GM23248 (cell line): ENCODE measurements at regions not wholly inside any gene's neighbourhood (a gene's known extent, or its start where the extent isn't known, plus 50 kb on each side); places are given as distances from the start of the nearest gene placed in this dataset.

Source experiments
- DNase-seq: peaks from one replicate; pipeline ENCODE4 v3.0.0-alpha.2; 2015
- H2AFZ ChIP-seq: fragments of 200-600 bp; sonication (generic); 2 replicates; pipeline ENCODE4 v1.6.1; 2016; ENCODE audit warnings: antibody characterized with exemption
- H3F3A ChIP-seq: fragments of 200-600 bp; sonication (generic); 2 replicates; pipeline ENCODE4 v1.6.1; 2016; ENCODE audit warnings: mild to moderate bottlenecking, antibody characterized with exemption, mixed run types; ENCODE audit not compliant: insufficient read depth
- H3K27ac ChIP-seq: fragments of 200-600 bp; sonication (generic); 2 replicates; pipeline ENCODE4 v1.5.1; 2016; ENCODE audit warnings: mild to moderate bottlenecking
- H3K27me3 ChIP-seq: fragments of 200-600 bp; sonication (generic); replicated peaks from 2 replicates; pipeline ENCODE4 v1.6.1; 2016; ENCODE audit warnings: mild to moderate bottlenecking; ENCODE audit not compliant: insufficient read depth
- H3K36me3 ChIP-seq: fragments of 200-600 bp; sonication (generic); 2 replicates; pipeline ENCODE4 v1.6.1; 2016; ENCODE audit warnings: low read depth, mild to moderate bottlenecking
- H3K4me1 ChIP-seq: fragments of 200-600 bp; sonication (generic); 2 replicates; pipeline ENCODE4 v1.6.1; 2016; ENCODE audit warnings: mild to moderate bottlenecking; ENCODE audit not compliant: insufficient read depth
- H3K4me2 ChIP-seq: fragments of 200-600 bp; sonication (generic); one replicate; pipeline ENCODE4 v1.6.1; 2016; ENCODE audit warnings: mild to moderate bottlenecking; ENCODE audit not compliant: unreplicated experiment
- H3K4me3 ChIP-seq: fragments of 200-600 bp; sonication (generic); 2 replicates; pipeline ENCODE4 v1.5.1; 2016; ENCODE audit warnings: mild to moderate bottlenecking
- H3K79me2 ChIP-seq: fragments of 200-600 bp; sonication (generic); 2 replicates; pipeline ENCODE4 v1.6.1; 2016; ENCODE audit warnings: mild to moderate bottlenecking; ENCODE audit not compliant: insufficient read depth
- H3K9ac ChIP-seq: fragments of 200-600 bp; sonication (generic); 2 replicates; pipeline ENCODE4 v1.6.1; 2016; ENCODE audit warnings: mild to moderate bottlenecking
- H3K9me2 ChIP-seq: fragments of 200-600 bp; sonication (generic); 2 replicates; pipeline ENCODE4 v1.6.1; 2016; ENCODE audit warnings: mixed run types, mild to moderate bottlenecking, moderate library complexity; ENCODE audit not compliant: insufficient read depth
- H3K9me3 ChIP-seq: fragments of 200-600 bp; sonication (generic); one replicate; pipeline ENCODE4 v1.6.1; 2017; ENCODE audit warnings: low read depth
- H4K20me1 ChIP-seq: fragments of 200-600 bp; sonication (generic); 2 replicates; pipeline ENCODE4 v1.6.0; 2016; ENCODE audit not compliant: insufficient read depth
- EZH2 ChIP-seq: fragments of 200-600 bp; sonication (generic); IDR thresholded peaks from 2 replicates; pipeline ENCODE4 v1.6.1; 2018; ENCODE audit warnings: antibody characterized with exemption, mild to moderate bottlenecking; ENCODE audit not compliant: insufficient read depth, poor library complexity, severe bottlenecking
- EZH2phosphoT487 ChIP-seq: fragments of 200-600 bp; sonication (generic); IDR thresholded peaks from 2 replicates; pipeline ENCODE4 v1.6.1; 2018; ENCODE audit warnings: antibody characterized with exemption, moderate library complexity, mild to moderate bottlenecking, low read depth; ENCODE audit not compliant: insufficient read depth
- WGBS, 2 experiments: methylation state at CpG; one replicate each; pipeline ENCODE4 v1.1.6; 2015 to 2017; ENCODE audit warnings: low lambda C conversion rate in 2 of 2, low coverage in 1 of 2; ENCODE audit errors: missing lambda C conversion rate in 2 of 2; 5-methylcytosine and 5-hydroxymethylcytosine counted together
- in situ Hi-C: fragments of 300-500 bp; cut with MboI; formaldehyde crosslinking; loops from 2 replicates; pipeline ENCODE4 v1.15.0; 2020

DNA sequence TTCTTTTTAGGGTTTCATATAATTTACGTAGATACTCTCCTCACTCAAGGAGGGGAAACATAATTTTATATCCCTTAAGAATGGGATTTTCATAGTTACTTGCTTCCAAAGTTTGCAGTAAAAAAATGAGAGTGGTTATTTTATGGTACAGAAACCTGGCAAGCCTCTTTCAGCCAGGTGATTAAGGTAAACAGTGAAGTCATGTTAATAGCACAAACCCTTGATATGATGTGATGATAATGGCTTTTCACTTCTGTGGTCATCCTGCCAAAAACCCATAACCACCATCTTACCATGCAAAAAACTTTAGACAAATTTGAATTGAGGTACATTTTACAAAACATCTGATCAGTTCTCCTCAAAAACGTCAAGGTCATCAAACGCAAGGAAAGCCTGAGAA lies 517.8 kb downstream of the SLITRK5 start:
- no peak for TF ChIP-seq EZH2
- no peak for TF ChIP-seq EZH2phosphoT487
- 35 to 51% methylated on average over 3 of the region's 3 CpGs for WGBS, 2 experiments

DNA sequence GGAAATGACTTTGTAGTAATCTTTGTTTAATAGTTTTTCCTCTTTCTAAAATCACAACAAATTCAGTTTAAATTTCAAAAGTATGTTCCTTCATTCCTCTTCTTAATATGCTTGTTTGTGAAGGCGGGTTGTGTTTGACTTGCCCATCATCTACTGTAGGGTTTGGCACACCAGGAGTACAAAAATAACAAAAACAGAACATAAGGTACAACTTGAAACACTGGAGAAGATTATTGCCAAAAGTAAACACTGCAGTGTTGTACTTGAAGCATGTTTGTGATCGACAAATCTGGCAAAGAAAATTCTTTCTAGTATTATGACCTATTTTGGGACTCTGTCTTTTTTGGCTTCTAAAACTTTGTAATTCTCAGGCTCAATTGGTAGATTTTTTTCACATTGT lies 518.6 kb downstream of the SLITRK5 start:
- Histone ChIP-seq H3K79me2 (no peaks in the 10 kb centered on the region), H3K4me2 (no peak overlapping the region), H3K27ac (no peak overlapping the region), H2AFZ (no peak overlapping the region), H3F3A (no peaks in the 10 kb centered on the region), H3K9me3 (no peaks in the 10 kb centered on the region), H4K20me1 (no peaks in the 10 kb centered on the region), H3K4me3 (no peak overlapping the region), H3K9me2 (no peaks in the 10 kb centered on the region), H3K27me3 (no peaks in the 10 kb centered on the region), H3K9ac (no peak overlapping the region), H3K36me3 (no peaks in the 10 kb centered on the region), H3K4me1 (no peaks in the 10 kb centered on the region)
- in situ Hi-C loops, result no loop called here
- TF ChIP-seq EZH2 (no peak), EZH2phosphoT487 (no peak)
- 0 to 1% methylated on average over 2 of the region's 2 CpGs for WGBS, 2 experiments
- no peak for DNase-seq

More for the DNA sequence above, 517.8 kb downstream of the SLITRK5 start:
- DNase-seq, result no peak
- H3K27me3 ChIP-seq, result no peaks in the 10 kb centered on the region
- H3K4me2 ChIP-seq, result no peak overlapping the region
- no peaks in the 10 kb centered on the region for H3F3A ChIP-seq
- no peak overlapping the region for H3K4me3 ChIP-seq
- H3K9me3 ChIP-seq, result no peaks in the 10 kb centered on the region
- no peaks in the 10 kb centered on the region for H3K79me2 ChIP-seq
- in situ Hi-C loops, result no loop called here
- H3K4me1 ChIP-seq, result no peaks in the 10 kb centered on the region
- no peak overlapping the region for H3K9ac ChIP-seq
- H3K36me3 ChIP-seq, result no peaks in the 10 kb centered on the region
- no peaks in the 10 kb centered on the region for H4K20me1 ChIP-seq
- H3K9me2 ChIP-seq, result no peaks in the 10 kb centered on the region
- H3K27ac ChIP-seq, result no peak overlapping the region
- H2AFZ ChIP-seq, result no peak overlapping the region

DNA sequence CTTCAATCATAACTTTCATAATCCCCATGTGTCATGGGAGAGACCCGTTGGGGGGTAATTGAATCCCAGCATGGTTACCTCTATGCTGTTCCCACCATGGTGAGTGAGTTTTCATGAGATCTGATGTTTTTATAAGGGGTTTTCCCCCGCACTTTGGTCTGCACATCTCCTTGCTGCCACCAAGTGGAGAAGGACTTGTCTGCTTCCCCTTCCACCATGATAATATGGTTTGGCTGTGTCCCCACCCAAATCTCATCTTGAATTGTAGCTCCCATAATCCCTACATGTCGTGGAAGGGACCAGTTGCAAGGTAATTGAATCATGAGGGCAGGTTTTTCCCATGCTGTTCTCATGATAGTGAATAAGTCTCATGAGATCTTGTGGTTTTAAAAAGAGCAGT lies 524.9 kb downstream of the SLITRK5 start:
- Histone ChIP-seq H3K27me3 (no peaks in the 10 kb centered on the region), H3K36me3 (no peaks in the 10 kb centered on the region), H3K9me2 (no peaks in the 10 kb centered on the region), H3K79me2 (no peaks in the 10 kb centered on the region), H3K4me1 (no peaks in the 10 kb centered on the region), H3K4me2 (no peak overlapping the region), H4K20me1 (no peaks in the 10 kb centered on the region), H3K4me3 (no peak overlapping the region), H3K9me3 (no peaks in the 10 kb centered on the region), H3K27ac (no peak overlapping the region), H3K9ac (no peak overlapping the region), H2AFZ (no peak overlapping the region), H3F3A (no peaks in the 10 kb centered on the region)
- WGBS, 2 experiments, result 15 to 18% methylated on average over 3 of the region's 3 CpGs
- in situ Hi-C loops, result no loop called here
- DNase-seq, result no peak
- no peak for TF ChIP-seq EZH2phosphoT487
- TF ChIP-seq EZH2, result no peak

DNA sequence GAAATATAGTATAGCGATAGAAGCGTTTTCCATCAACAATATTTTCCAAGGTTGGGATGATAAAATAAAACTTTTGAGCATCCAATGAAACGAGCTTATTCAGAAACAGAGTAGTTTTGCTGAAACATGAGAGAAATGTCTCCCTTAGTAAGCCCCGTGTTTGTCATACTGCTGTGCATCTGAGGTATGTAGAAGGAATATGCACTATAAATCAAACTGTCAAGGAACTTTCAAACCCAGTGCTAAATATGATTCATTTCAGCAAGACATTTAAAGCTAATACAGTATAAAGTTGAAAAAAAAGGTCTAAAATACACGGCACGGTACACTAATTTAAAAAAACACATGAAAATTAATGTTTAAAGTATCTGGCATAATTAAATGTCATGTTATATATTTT lies 546.2 kb downstream of the SLITRK5 start:
- no peak for TF ChIP-seq EZH2phosphoT487
- no peak for TF ChIP-seq EZH2
- no peak for DNase-seq
- Histone ChIP-seq H3K79me2 (no peaks in the 10 kb centered on the region), H3K4me2 (no peak overlapping the region), H2AFZ (no peak overlapping the region), H3K9me3 (peaks cover 4% of the 10 kb centered on the region), H3K4me3 (no peak overlapping the region), H3K27me3 (no peaks in the 10 kb centered on the region), H3K9me2 (no peaks in the 10 kb centered on the region), H3K36me3 (no peaks in the 10 kb centered on the region), H3K27ac (no peak overlapping the region), H3K9ac (no peak overlapping the region), H4K20me1 (no peaks in the 10 kb centered on the region), H3K4me1 (no peaks in the 10 kb centered on the region), H3F3A (no peaks in the 10 kb centered on the region)
- WGBS, 2 experiments, result 41 to 47% methylated on average over 6 of the region's 6 CpGs
- in situ Hi-C loops, result no loop called here

DNA sequence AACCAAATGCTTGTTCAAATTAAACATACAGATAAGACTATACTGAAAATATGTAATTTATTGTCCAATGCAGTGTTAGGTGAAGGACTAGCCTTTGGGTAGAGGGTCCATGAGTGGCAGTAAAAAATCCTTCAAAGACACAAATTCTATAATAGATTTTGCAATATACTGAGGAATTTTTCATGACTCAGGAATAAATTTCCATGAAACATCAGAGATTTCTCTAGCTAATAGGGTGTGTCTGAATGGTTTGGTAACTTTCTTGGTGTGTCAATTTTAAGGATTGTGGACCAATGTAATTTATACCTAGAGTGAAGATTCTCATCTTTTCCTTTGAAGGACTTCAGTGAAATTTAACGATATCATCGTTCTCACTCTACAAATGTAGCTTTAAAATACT lies 546.7 kb downstream of the SLITRK5 start:
- no peak overlapping the region for H3K27ac ChIP-seq
- H3F3A ChIP-seq, result no peaks in the 10 kb centered on the region
- no peaks in the 10 kb centered on the region for H3K9me2 ChIP-seq
- in situ Hi-C loops, result no loop called here
- no peak overlapping the region for H2AFZ ChIP-seq
- H3K36me3 ChIP-seq, result no peaks in the 10 kb centered on the region
- no peaks in the 10 kb centered on the region for H3K79me2 ChIP-seq
- WGBS, 2 experiments, result 33 to 48% methylated on average over 2 of the region's 2 CpGs
- no peaks in the 10 kb centered on the region for H3K4me1 ChIP-seq
- no peaks in the 10 kb centered on the region for H3K27me3 ChIP-seq
- peaks cover 4% of the 10 kb centered on the region for H3K9me3 ChIP-seq
- H3K4me3 ChIP-seq, result no peak overlapping the region
- no peak overlapping the region for H3K4me2 ChIP-seq
- no peak for DNase-seq
- TF ChIP-seq EZH2, result no peak
- no peak for TF ChIP-seq EZH2phosphoT487
- no peak overlapping the region for H3K9ac ChIP-seq
- H4K20me1 ChIP-seq, result no peaks in the 10 kb centered on the region
